ENCODE measurements at regions not wholly inside any gene's neighbourhood (a gene's known extent, or its start where the extent isn't known, plus 50 kb on each side); places are given as distances from the start of the nearest gene placed in this dataset.

DNA sequence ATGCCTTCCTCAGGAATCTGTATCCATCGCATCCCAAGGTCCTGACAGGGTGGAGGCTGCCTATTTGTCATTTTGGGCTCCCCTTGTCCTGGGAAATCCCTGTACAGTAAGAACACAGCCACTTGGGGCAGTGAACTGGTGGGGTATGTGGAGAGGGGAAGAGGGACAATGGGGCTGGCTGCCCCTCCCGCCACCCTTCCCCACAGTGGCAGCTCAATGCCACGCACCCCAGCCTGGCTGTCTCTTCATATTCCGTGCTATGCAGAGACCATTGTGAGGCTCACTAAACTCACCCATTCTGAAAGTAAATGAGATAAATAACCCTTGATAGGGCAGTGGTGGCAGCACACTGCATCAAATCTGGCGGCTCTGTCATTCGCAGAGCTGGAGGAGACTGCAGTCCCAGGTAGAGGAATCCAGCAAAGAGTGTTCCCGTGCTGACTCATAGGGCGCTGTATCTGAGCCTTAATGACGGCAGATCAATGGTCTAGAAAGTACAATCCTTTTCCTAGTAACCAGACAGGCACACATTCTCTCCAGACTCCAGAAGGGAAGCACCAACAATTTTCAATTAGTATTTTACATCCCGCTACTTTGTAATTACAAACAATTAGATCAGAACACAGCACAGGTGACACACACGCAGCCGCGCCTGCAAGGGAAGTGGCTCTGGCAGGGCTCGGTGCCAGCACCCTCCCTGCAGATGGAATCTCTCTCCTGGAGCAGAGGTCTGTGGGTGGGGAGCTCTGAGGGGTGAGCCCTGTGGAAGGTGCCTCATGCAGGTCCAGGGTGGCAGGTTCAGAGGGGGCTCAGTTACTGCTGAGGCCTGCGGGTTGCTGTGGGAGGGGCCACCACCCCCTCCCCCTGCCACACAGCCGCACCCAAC, 167.9 kb upstream of the B3GAT1 start:
- TF ChIP-seq EP300 (IDR thresholded peaks at IDR 0.05) (no peak), POLR2A (IDR thresholded peaks at IDR 0.05) (no peak), POLR2AphosphoS5 (IDR thresholded peaks at IDR 0.05) (no peak)
- TF ChIP-seq, protein P1, sequence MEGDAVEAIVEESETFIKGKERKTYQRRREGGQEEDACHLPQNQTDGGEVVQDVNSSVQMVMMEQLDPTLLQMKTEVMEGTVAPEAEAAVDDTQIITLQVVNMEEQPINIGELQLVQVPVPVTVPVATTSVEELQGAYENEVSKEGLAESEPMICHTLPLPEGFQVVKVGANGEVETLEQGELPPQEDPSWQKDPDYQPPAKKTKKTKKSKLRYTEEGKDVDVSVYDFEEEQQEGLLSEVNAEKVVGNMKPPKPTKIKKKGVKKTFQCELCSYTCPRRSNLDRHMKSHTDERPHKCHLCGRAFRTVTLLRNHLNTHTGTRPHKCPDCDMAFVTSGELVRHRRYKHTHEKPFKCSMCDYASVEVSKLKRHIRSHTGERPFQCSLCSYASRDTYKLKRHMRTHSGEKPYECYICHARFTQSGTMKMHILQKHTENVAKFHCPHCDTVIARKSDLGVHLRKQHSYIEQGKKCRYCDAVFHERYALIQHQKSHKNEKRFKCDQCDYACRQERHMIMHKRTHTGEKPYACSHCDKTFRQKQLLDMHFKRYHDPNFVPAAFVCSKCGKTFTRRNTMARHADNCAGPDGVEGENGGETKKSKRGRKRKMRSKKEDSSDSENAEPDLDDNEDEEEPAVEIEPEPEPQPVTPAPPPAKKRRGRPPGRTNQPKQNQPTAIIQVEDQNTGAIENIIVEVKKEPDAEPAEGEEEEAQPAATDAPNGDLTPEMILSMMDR (IDR thresholded peaks at IDR 0.05): no peak
- Histone ChIP-seq H3K27ac (no peak overlapping the region), H3K4me1 (peaks cover 0 to 15% (median 0%) of the 10 kb centered on the region in 3 donors), H3K9me3 (no peaks in the 10 kb centered on the region), H3K4me3 (no peak overlapping the region), H3K36me3 (no peaks in the 10 kb centered on the region), H3K27me3 (peaks cover 38% of the 10 kb centered on the region)
- WGBS, 2 donors (ENCODE audit: low coverage in 1 of 2): 88 to 91% methylated on average over 8 to 10 of the region's 16 CpGs
- no peak for ATAC-seq

DNA sequence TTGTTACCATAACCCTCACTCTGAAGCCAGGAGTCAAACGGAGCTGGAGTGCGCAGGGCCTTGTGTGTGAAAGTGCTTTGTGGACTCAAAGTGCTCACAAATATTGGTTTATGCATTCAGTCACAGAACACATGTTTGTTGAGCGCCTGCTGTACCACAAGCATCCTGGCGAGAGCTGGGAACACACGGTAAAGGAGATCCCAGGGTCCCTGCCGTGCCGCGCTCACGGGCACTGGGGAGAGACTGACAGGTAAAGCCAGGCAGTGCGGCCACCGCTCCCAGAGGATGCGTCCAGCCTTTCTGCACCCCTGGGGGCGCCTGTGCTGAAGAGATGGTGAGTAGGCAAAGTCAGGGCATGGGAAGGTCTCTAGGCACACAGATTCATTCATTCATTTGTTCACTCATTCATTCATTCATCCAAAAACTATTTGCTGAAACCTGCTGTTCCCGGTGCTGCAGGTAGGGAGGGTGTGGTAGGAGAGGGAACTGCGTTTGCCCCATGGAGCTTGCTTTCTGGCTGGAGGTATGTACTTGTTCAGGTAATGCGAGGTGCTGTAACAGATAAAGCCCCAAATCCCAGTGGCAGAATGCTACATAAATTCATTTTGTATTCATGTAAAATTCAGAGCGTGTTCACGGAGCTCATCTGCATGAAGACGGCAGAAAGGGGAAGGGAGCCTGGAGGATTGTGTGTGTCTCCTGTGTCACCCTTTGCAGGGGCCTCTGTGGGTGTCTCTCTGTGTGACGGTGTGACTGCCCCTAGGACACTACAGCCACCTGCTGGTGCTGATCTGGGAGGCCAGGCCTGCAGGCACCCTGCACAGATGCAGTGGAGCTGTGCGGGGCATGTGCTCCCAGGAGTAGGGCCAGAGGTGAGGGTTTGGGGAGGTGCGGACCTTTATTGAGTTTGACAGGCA, 167.0 kb upstream of the B3GAT1 start:
- Histone ChIP-seq H3K36me3 (no peaks in the 10 kb centered on the region), H3K27me3 (peaks cover 38% of the 10 kb centered on the region), H3K9me3 (no peaks in the 10 kb centered on the region), H3K4me3 (no peak overlapping the region), H3K4me1 (peaks cover 0 to 6% (median 0%) of the 10 kb centered on the region in 3 donors), H3K27ac (no peak overlapping the region)
- TF ChIP-seq, protein P1 (IDR thresholded peaks at IDR 0.05): no peak
- TF ChIP-seq POLR2A (IDR thresholded peaks at IDR 0.05) (no peak), EP300 (IDR thresholded peaks at IDR 0.05) (no peak), POLR2AphosphoS5 (IDR thresholded peaks at IDR 0.05) (no peak)
- 53 to 78% methylated on average over 3 to 8 of the region's 22 CpGs for WGBS, 2 donors (ENCODE audit: low coverage in 1 of 2)
- ATAC-seq: no peak

DNA sequence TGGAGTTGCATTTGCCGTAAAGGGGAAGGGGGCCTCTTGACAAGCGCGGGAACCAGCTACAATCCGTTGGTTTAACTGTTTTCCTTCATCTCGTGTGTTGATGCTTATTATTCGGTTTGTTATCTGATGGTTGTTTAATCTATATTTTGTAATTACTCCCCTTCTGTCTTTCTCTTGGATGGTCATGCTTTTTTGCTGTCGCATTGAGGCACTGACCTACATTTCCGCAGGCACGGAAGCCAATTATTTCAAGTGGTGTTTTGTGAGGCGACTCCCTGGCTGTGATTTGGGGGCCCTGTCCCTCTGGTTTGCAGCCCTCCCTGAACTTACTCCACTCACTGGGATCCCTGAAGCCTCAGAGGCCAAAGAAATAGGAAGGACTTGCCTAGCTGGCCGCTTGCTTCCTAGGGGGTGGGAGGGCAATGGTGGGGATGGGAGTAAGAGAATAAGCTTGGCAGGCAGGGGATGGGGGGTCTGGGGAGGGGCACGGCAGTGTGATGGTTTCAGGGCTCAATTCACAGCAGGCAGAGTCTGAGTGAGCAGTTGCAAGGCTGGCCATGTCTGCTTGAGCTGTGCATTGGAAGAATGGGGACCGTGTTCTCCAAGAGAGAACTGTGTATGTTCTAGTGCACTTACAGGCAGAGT, 165.8 kb upstream of the B3GAT1 start:
- TF ChIP-seq POLR2AphosphoS5 (IDR thresholded peaks at IDR 0.05) (no peak), EP300 (IDR thresholded peaks at IDR 0.05) (no peak), POLR2A (IDR thresholded peaks at IDR 0.05) (no peak)
- TF ChIP-seq, protein P1 (IDR thresholded peaks at IDR 0.05): no peak
- Histone ChIP-seq H3K4me1 (no peaks in the 10 kb centered on the region), H3K4me3 (no peak overlapping the region), H3K36me3 (no peaks in the 10 kb centered on the region), H3K9me3 (no peaks in the 10 kb centered on the region), H3K27me3 (peaks cover 38% of the 10 kb centered on the region), H3K27ac (no peak overlapping the region)
- ATAC-seq: no peak
- WGBS, 2 donors (ENCODE audit: low coverage in 1 of 2): 74 to 81% methylated on average over 8 to 12 of the region's 13 CpGs

DNA sequence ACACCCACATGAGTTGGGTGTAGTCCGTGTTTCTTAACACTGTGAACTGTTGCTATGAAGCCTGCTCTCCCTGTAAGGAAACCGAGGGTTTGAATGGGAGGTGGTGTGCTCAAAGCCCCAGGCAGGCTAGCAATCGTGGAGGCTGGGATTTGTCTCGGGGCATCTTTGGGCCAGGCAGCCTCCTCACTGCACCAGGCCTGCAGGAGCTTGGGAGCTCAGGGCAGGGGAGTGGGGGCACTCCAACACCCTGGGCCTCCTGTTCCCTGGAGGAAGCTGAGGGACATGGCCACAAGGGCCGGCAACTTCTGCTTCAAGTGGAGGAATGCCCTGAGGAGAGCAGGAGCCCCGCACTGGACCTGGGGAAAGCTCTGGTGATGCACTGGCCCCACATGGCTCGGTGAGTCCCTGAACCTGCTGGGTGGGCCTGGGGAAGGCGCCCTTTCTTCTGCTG, 164.7 kb upstream of the B3GAT1 start:
- H3K4me3 ChIP-seq: no peak overlapping the region
- no CpG with 5 or more reads among the region's 8 CpGs for WGBS, 2 donors (ENCODE audit: low coverage in 1 of 2)
- no peaks in the 10 kb centered on the region for H3K4me1 ChIP-seq
- peaks cover 35% of the 10 kb centered on the region for H3K27me3 ChIP-seq
- H3K36me3 ChIP-seq: no peaks in the 10 kb centered on the region
- H3K27ac ChIP-seq: no peak overlapping the region
- TF ChIP-seq POLR2AphosphoS5 (IDR thresholded peaks at IDR 0.05) (no peak), EP300 (IDR thresholded peaks at IDR 0.05) (no peak)
- H3K9me3 ChIP-seq: no peaks in the 10 kb centered on the region
- ATAC-seq: no peak

DNA sequence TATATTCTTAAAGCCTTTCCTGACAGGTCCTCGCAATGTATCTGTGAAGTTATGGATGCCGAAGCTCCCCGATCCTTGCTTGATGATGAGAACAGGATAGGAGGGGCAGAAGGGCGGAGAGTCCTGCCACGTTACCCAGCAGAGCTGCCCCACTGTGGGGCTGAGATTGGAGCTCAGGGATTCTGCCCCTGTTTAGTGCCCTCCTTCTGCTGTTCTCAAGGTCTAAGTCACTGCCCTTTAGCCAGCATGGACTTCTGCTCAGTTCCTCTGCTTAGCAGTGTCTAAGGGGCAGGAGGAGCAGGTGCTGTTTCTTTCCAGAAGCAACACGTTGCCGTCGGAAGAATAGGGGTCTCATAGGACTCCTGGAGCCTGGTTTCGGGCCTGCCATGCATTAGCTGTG, 164.2 kb upstream of the B3GAT1 start:
- Histone ChIP-seq H3K36me3 (no peaks in the 10 kb centered on the region), H3K27ac (no peak overlapping the region), H3K4me1 (no peaks in the 10 kb centered on the region), H3K27me3 (peaks cover 31% of the 10 kb centered on the region), H3K4me3 (no peak overlapping the region), H3K9me3 (no peaks in the 10 kb centered on the region)
- no CpG with 5 or more reads among the region's 9 CpGs for WGBS, 2 donors (ENCODE audit: low coverage in 1 of 2)
- no peak for ATAC-seq
- TF ChIP-seq, protein P1 (IDR thresholded peaks at IDR 0.05): no peak
- no peak for TF ChIP-seq EP300 (IDR thresholded peaks at IDR 0.05)
- TF ChIP-seq POLR2A (IDR thresholded peaks at IDR 0.05): no peak
